LNCaP clone FGC (cell line): ENCODE measurements at regions not wholly inside any gene's neighbourhood (a gene's known extent, or its start where the extent isn't known, plus 50 kb on each side); places are given as distances from the start of the nearest gene placed in this dataset.

Experiments used
- DNase-seq: peaks from one replicate; pipeline ENCODE4 v3.0.0-alpha.2; 2011; ENCODE audit warnings: low read depth
- H3K4me3 ChIP-seq: 2 replicates; pipeline ENCODE4 v1.5.1; 2011; ENCODE audit warnings: mild to moderate bottlenecking, low read depth, low read length, control low read depth
- CTCF ChIP-seq: IDR thresholded peaks from 2 replicates; pipeline ENCODE4 v1.5.1; 2012; ENCODE audit warnings: mild to moderate bottlenecking; ENCODE audit not compliant: control insufficient read depth, insufficient read depth; ENCODE audit errors: extremely low read depth

- TF ChIP-seq CTCF = no peak
- DNase-seq = no peak
- no peak overlapping the region for H3K4me3 ChIP-seq
Measured at GRCh38 chr2:120561379-120562035, 174.2 kb upstream of the GLI2 start.

GRCh38 chr2:120562218-120563005 lies 173.3 kb upstream of the GLI2 start:
- no peak for DNase-seq
- no peak for TF ChIP-seq CTCF
- H3K4me3 ChIP-seq = no peak overlapping the region

GRCh38 chr2:120563616-120564015 lies 172.1 kb upstream of the GLI2 start:
- no peak for DNase-seq
- TF ChIP-seq CTCF = no peak
- no peak overlapping the region for H3K4me3 ChIP-seq

- no peak overlapping the region for H3K4me3 ChIP-seq
- DNase-seq = no peak
- TF ChIP-seq CTCF = no peak
Measured at GRCh38 chr2:120564213-120565094, 171.2 kb upstream of the GLI2 start.

GRCh38 chr2:120565095-120565460 lies 170.6 kb upstream of the GLI2 start:
- no peak overlapping the region for H3K4me3 ChIP-seq
- no peak for TF ChIP-seq CTCF
- DNase-seq = no peak

- H3K4me3 ChIP-seq = no peak overlapping the region
- no peak for DNase-seq
- TF ChIP-seq CTCF = no peak
Measured at GRCh38 chr2:120565929-120566328, 169.7 kb upstream of the GLI2 start.
